ENCODE measurements at regions not wholly inside any gene's neighbourhood (a gene's known extent, or its start where the extent isn't known, plus 50 kb on each side); places are given as distances from the start of the nearest gene placed in this dataset.
"Not testable (repeated sequence)": the region's sequence is repeated elsewhere in the genome, so short reads cannot be mapped to it uniquely, and the experiment has no call there.

DNA sequence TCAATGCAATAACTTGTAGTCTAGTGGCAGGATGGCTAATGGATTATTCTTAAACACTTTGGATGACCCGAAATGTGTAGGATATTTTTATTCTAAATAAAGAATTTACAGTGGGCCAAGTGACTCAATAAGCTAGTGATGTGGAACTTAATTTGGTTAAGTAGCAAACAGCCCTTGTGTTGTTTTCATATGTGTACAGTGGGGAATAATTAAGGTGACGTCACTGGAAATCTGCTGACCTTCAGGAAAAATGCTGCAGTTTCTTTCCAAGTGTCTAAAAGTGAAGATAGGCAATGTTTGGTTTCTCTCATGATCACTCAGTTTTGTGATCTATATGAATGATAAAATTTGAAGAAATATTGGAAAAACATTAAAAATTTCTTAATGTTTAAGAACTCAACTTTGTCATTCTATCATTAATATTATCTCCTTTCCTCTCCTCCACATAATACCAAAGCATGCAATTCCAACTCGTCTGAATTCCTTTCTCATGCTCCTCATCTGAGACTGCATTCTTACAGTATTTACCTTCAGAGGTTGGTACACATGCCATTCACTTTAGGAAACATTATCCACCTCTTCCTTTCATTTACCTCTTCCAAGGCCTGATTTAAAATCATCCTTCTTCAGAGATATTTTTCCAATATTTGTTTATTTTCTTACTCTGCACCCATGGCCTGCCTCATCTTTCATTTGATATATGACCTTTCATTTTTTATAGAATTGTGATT is 414.6 kb upstream of the ARPP21 start:
- DNase-seq = peak; percentile 37

GRCh38 chr3:35241236-35241635 is 398.1 kb upstream of the ARPP21 start:
- DNase-seq = no peak

- DNase-seq = no peak
Measured at GRCh38 chr3:35254917-35255316, 384.4 kb upstream of the ARPP21 start.

DNA sequence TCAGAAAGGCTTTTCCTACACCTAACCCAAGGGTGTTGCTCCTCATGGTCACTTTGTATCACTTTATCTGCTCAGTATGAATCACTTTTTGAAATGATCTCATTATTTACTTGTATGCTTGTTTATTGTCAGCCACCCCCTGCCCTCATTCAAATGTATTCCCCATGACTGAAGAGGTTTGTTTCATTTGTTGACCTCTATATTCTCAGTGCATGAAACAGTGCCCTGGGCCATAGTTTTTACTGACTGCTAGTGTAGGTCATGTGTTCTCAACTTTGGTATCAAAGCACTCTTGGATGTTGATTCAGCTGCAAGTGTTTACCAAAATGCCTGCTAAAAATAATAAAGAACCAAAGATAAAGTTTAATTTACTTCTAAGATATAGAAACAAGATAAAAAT is 381.7 kb upstream of the ARPP21 start:
- DNase-seq = no peak

GRCh38 chr3:35262406-35262805 is 376.9 kb upstream of the ARPP21 start:
- no peak for DNase-seq

- no peak for DNase-seq
Measured at GRCh38 chr3:35263477-35263876, 375.8 kb upstream of the ARPP21 start.

DNA sequence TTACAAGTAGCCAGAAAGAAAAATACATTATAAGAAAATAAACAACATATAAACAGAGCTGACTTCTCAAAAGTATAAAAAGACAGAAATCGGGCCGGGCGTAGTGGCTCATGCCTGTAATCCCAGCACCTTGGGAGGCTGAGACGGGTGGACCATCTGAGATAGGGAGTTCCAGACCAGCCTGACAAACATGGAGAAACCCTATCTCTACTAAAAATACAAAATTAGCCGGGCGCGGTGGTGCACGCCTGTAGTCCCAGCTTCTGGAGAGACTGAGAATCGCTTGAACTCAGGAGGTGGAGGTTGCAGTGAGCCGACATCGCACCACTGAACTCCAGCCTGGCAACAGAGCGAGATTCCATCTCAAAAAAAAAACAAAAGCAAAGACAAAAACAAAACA is 373.3 kb upstream of the ARPP21 start:
- DNase-seq = not testable (repeated sequence)

DNA sequence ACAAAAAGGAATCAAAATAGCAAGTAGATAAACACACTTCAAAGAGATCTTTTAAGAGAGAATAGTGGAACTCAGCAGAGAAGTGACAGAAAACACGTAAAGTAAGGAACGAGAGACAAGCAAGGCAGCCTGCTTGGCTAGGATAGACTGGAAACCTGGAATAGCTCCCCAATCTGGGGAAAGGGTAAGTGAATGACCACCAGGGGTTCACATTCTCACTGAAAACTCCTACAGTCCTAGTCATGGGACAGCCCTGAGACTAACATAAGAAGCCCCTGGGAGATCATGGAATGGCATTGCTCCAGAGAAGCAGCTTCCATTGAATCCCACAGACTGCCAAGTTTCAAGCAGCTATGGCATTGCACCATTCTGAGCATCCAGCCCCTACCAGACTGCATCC is 363.6 kb upstream of the ARPP21 start:
- no peak for DNase-seq

DNA sequence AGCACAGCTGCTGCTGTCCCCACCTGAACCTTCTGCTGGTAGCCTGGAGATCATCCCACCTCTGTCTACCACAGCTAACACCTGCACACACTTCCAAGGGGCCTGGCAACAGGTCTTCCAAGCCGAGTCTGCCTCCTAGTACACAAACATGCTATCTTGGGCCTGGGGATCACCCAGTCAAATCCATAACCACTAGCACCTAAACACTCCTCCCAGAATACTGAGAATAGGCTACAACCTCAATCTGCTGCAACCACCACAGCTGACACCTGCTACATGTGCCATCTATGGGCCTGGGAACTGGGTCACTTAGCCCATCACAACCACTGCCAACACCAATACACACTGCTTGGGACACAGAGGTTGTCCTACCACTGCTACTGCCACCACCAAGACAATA is 362.8 kb upstream of the ARPP21 start:
- no peak for DNase-seq

GRCh38 chr3:35291471-35292236 is 347.7 kb upstream of the ARPP21 start:
- peak; percentile 46 for DNase-seq

- no peak for DNase-seq
Measured at GRCh38 chr3:35292568-35292967, 346.8 kb upstream of the ARPP21 start.

DNA sequence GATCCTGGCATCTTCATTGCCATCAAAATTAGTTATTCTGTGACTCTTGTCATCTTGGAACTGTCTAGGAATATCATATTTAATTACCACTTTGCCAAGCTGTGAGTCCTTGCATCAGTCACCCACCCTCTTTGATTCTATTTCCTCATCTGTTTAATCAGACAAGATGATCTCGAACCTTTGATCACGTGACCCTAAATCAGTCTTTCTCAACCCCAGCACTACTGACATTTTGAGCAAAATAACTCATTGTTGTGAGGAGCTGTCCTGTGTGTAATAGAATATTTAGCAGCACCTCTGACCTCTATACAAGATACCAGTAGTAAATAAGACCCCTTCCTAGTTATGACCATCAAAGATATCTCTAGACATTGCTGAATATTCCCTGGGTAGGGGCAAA is 343.4 kb upstream of the ARPP21 start:
- no peak for DNase-seq

DNA sequence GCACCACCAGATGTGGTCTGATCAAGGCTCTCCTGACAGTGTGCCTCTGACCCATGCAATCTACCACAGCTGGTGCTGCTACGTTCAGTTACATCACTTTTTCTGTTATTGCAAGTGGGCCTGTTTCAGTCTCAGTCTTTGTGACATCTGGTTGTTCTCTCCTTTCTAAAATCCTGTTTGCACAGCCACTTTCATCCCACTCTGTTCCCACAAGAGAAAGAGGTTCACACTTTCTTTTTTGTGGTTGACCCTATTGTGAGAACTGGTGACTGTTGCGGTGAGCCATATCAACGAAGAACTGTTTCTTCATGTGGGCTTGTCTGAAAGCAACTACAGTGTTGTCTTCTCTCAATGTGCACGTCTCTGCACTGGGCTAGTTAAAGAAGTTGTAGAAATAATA is 342.8 kb upstream of the ARPP21 start:
- no peak for DNase-seq

- DNase-seq = not testable (repeated sequence)
Measured at GRCh38 chr3:35296944-35297343, 342.4 kb upstream of the ARPP21 start.

DNA sequence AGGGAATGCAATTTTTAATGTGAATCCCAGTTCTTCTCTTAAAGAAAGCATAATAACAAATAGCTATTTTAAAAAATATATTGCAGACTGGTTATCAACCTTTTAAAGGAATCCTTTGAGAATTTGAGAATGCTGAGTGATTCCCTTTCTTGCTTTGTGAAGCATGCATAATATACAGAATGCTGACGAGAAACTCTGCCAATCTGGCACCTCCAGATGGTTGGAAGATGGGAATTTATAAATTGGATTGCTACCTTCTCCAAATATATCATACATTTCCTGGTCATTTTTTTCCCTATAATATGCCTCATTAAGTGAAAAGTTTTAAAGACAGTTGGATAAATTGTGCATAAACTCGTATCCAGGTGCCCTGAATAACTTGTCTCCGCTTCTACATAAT is 333.9 kb upstream of the ARPP21 start:
- no peak for DNase-seq

DNA sequence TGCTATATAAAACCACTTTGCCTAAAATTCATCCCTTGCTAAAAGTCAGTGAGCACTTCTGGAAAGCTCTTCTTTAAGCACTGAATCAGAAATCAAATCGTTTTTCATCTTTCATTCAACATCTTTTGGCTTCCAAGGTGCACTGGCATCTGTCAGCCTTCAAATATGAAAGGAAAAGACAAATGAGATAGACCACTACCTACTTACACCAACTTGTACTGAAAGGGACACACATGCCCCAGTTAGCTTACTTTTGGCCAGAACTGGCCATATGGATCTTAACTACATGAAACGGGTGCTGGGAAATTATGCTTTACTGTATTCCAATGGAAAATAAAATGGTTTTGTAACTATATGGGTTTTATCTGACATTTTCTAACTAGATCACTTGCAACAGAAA is 332.0 kb upstream of the ARPP21 start:
- DNase-seq = no peak

- not testable (repeated sequence) for DNase-seq
Measured at GRCh38 chr3:35316841-35317240, 322.5 kb upstream of the ARPP21 start.

GRCh38 chr3:35320646-35321407 is 318.5 kb upstream of the ARPP21 start:
- DNase-seq = peak; percentile 6

DNA sequence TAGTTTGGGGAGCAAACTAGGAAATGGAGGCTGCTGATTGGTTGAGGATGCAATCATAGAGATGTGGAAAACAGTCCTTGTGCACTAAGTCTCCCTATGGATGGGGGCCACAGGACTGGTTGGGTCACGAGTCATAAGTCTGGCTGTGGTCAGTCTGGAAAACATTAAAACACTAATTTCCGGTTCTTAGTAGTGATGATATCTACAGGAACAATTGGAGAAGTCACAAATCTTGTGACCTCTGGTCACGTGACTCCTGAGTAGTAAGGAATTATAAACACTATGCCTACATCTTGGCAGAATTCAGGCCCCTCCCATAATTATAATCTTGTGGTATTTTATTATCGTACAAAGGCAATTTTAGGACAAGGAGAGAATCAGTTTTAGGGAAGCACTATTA is 317.3 kb upstream of the ARPP21 start:
- peak; percentile 57 for DNase-seq

GRCh38 chr3:35335703-35336102 is 303.6 kb upstream of the ARPP21 start:
- peak; percentile 47 for DNase-seq

DNA sequence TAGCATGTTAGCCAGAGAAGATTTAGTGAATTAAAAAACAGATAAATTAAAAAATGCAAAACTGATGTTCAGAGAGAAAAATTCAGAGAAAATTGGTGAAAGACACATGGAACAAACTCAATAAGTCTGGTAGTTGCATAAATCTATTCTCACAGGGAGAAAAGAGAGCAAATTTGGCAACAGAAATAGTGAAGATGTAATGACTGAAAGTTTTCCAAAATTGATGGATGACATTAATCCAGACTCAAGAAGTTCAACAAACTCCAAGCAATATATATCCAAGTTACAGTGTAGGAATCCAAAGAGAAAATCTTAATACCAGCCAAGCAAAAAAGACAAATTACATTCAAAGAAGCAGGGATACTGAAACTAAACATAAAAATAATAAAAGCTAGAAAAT is 302.7 kb upstream of the ARPP21 start:
- DNase-seq = no peak

- no peak for DNase-seq
Measured at GRCh38 chr3:35338186-35338585, 301.1 kb upstream of the ARPP21 start.

DNA sequence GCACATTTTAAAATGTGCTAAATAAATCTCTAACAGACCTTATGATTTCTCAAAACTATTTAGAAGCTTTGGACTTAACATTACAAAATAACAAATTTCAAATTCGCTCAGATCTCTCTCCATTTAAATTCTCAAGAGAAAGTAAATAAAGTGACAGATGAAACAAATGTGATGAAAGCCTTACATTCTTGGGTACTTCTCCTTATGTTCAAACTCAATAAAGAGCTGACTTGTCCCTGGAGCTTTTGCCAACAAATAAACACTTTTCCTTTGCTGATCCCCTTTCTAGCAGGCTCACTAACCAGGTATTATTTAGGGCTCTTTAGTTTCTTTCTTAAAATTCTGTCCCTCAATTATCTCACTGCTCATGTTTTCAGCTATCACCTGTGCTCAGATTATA is 259.1 kb upstream of the ARPP21 start:
- no peak for DNase-seq

- DNase-seq = no peak
Measured at GRCh38 chr3:35383216-35383615, 256.1 kb upstream of the ARPP21 start.

Data from kidney glomerular epithelial cell (primary cell).